Esophagus squamous epithelium (tissue), 4 donors: ENCODE measurements at regions not wholly inside any gene's neighbourhood (a gene's known extent, or its start where the extent isn't known, plus 50 kb on each side); places are given as distances from the start of the nearest gene placed in this dataset.

Experiments
- CTCF ChIP-seq, 6 experiments: fragments of 450-650 bp in 4 of 6; fragments of 200-600 bp in 2 of 6; sonication (generic) in 2 of 6; IDR thresholded peaks; one replicate each; pipeline ENCODE4 v1.5.1; 2016 to 2019; ENCODE audit warnings: antibody characterized with exemption in 6 of 6, mild to moderate bottlenecking in 4 of 6, moderate library complexity in 4 of 6
- POLR2A ChIP-seq, 4 donors: fragments of 450-650 bp; IDR thresholded peaks; one replicate each; pipeline ENCODE4 v1.6.1; 2017; ENCODE audit warnings: antibody characterized with exemption in 4 of 4, mild to moderate bottlenecking in 4 of 4, moderate library complexity in 3 of 4

GRCh38 chr6:114833211-114833610 is 490.4 kb upstream of the HS3ST5 start:
- TF ChIP-seq POLR2A (IDR thresholded peaks at IDR 0.05) (no peak), CTCF (IDR thresholded peaks at IDR 0.05) (no peak)
